DOHH2 (cell line): ENCODE measurements at regions not wholly inside any gene's neighbourhood (a gene's known extent, or its start where the extent isn't known, plus 50 kb on each side); places are given as distances from the start of the nearest gene placed in this dataset.

ENCODE experiments used
- H3F3A ChIP-seq: fragments of 200-600 bp; sonication (generic), shearing (Covaris generic); 2 replicates; pipeline ENCODE4 v1.6.0; 2016; ENCODE audit warnings: antibody characterized with exemption, mild to moderate bottlenecking; ENCODE audit not compliant: control insufficient read depth, insufficient read depth
- H3K27ac ChIP-seq: fragments of 200-600 bp; sonication (generic); 2 replicates; pipeline ENCODE4 v1.5.1; 2014; ENCODE audit warnings: low read depth, mild to moderate bottlenecking, low read length, moderate library complexity
- H3K27me3 ChIP-seq: fragments of 200-600 bp; sonication (generic); 2 replicates; pipeline ENCODE4 v1.6.1; 2014; ENCODE audit warnings: mild to moderate bottlenecking, low read length, mixed read lengths; ENCODE audit not compliant: control insufficient read depth
- H3K36me3 ChIP-seq: fragments of 200-600 bp; sonication (generic); 2 replicates; pipeline ENCODE4 v1.6.1; 2014; ENCODE audit warnings: mild to moderate bottlenecking, low read length, moderate library complexity, mixed read lengths; ENCODE audit not compliant: control insufficient read depth
- H3K4me1 ChIP-seq: fragments of 200-600 bp; sonication (generic); 2 replicates; pipeline ENCODE4 v1.6.1; 2014; ENCODE audit warnings: mild to moderate bottlenecking, low read length, mixed read lengths; ENCODE audit not compliant: control insufficient read depth
- H3K4me2 ChIP-seq: fragments of 200-600 bp; sonication (generic); 2 replicates; pipeline ENCODE4 v1.6.0; 2014; ENCODE audit warnings: mild to moderate bottlenecking, low read length, moderate library complexity
- H3K4me3 ChIP-seq: fragments of 200-600 bp; sonication (generic); 2 replicates; pipeline ENCODE4 v1.5.1; 2014; ENCODE audit warnings: mild to moderate bottlenecking, low read length, mixed read lengths
- H3K79me2 ChIP-seq: fragments of 200-600 bp; sonication (generic); 2 replicates; pipeline ENCODE4 v1.6.1; 2014; ENCODE audit warnings: mild to moderate bottlenecking, low read length, mixed read lengths; ENCODE audit not compliant: control insufficient read depth
- H3K9me2 ChIP-seq: fragments of 200-600 bp; sonication (generic); replicated peaks from 2 replicates; pipeline ENCODE4 v1.6.1; 2014; ENCODE audit warnings: mild to moderate bottlenecking, low read length, mixed read lengths; ENCODE audit not compliant: control insufficient read depth
- H3K9me3 ChIP-seq: fragments of 200-600 bp; sonication (generic); 2 replicates; pipeline ENCODE4 v1.6.1; 2014; ENCODE audit warnings: antibody characterized with exemption, low read length, mixed read lengths; ENCODE audit not compliant: control insufficient read depth, insufficient read depth
- H4K20me1 ChIP-seq: fragments of 200-600 bp; sonication (generic); 2 replicates; pipeline ENCODE4 v1.6.0; 2014; ENCODE audit warnings: low read depth, mild to moderate bottlenecking, antibody characterized with exemption, low read length, moderate library complexity; ENCODE audit not compliant: control insufficient read depth, insufficient read depth
- CTCF ChIP-seq: fragments of 200-600 bp; sonication (generic); IDR thresholded peaks from one replicate; pipeline ENCODE4 v1.5.1; 2014; ENCODE audit warnings: antibody characterized with exemption, mild to moderate bottlenecking, low read depth, low read length; ENCODE audit not compliant: poor library complexity, severe bottlenecking
- EZH2phosphoT487 ChIP-seq: fragments of 200-600 bp; sonication (generic); IDR thresholded peaks from 2 replicates; pipeline ENCODE4 v1.6.1; 2017; ENCODE audit warnings: borderline replicate concordance, mild to moderate bottlenecking, antibody characterized with exemption, low read length, moderate library complexity, mixed read lengths

- Histone ChIP-seq H3K79me2 (no peaks in the 10 kb centered on the region), H3F3A (no peaks in the 10 kb centered on the region), H3K36me3 (no peaks in the 10 kb centered on the region), H3K4me2 (no peak overlapping the region), H3K9me2 (no peaks in the 10 kb centered on the region), H3K9me3 (no peaks in the 10 kb centered on the region), H3K27ac (no peak overlapping the region), H3K4me3 (no peak overlapping the region), H3K4me1 (no peaks in the 10 kb centered on the region), H4K20me1 (no peaks in the 10 kb centered on the region), H3K27me3 (no peaks in the 10 kb centered on the region)
- TF ChIP-seq CTCF = no peak
- no peak for TF ChIP-seq EZH2phosphoT487
These were observed 75.7 kb upstream of the WDR1 start for GRCh38 chr4:10192331-10192730.

- Histone ChIP-seq H3K27ac (no peak overlapping the region), H3K4me3 (no peak overlapping the region), H3K4me2 (no peak overlapping the region), H3K27me3 (peaks cover 6% of the 10 kb centered on the region; the same call in 1 of the 2 replicates), H4K20me1 (no peaks in the 10 kb centered on the region), H3K4me1 (no peaks in the 10 kb centered on the region), H3K9me2 (no peaks in the 10 kb centered on the region), H3K79me2 (no peaks in the 10 kb centered on the region), H3F3A (no peaks in the 10 kb centered on the region), H3K36me3 (no peaks in the 10 kb centered on the region), H3K9me3 (no peaks in the 10 kb centered on the region)
- TF ChIP-seq EZH2phosphoT487 (no peak), CTCF (no peak)
These were observed 71.9 kb upstream of the WDR1 start for GRCh38 chr4:10188400-10189004.

- H4K20me1 ChIP-seq = no peaks in the 10 kb centered on the region
- peaks cover 6% of the 10 kb centered on the region; the same call in 1 of the 2 replicates for H3K27me3 ChIP-seq
- H3F3A ChIP-seq = no peaks in the 10 kb centered on the region
- H3K4me1 ChIP-seq = no peaks in the 10 kb centered on the region
- TF ChIP-seq CTCF = peak; percentile 12
- no peak for TF ChIP-seq EZH2phosphoT487
- H3K9me2 ChIP-seq = no peaks in the 10 kb centered on the region
- no peak overlapping the region for H3K27ac ChIP-seq
- H3K9me3 ChIP-seq = no peaks in the 10 kb centered on the region
- H3K79me2 ChIP-seq = no peaks in the 10 kb centered on the region
- H3K4me2 ChIP-seq = no peak overlapping the region
- H3K36me3 ChIP-seq = no peaks in the 10 kb centered on the region
- H3K4me3 ChIP-seq = no peak overlapping the region
These were observed 69.9 kb upstream of the WDR1 start for GRCh38 chr4:10186228-10187214.
